ENCODE measurements at regions not wholly inside any gene's neighbourhood (a gene's known extent, or its start where the extent isn't known, plus 50 kb on each side); places are given as distances from the start of the nearest gene placed in this dataset.

DNA sequence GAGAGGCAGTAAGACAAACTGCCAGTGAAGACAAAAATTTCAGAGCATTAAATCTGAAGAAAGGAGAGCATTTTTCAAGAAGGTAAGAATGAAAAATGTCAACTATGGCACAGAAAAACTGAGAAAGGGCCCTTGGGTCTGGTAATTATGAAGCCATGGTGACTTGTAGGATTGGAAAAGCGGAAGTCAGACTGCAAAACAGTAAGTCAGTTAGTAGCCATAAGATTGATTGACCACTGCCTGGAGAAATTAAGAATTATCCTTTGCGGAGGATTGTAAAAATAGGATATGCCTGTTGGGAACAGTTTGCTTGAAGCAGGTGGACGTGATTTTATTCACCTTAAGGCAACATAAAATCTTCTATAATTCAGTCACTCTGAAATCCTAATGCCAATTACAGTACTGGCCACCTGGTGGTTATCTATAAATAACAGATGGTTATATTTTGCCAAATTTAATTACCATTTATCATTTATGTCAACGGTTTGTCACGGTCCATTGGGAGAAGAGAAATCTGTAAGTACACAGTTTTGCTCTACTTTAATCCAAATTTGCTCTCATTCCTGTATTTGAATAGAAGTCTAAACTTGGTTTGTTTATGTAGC, 127.1 kb upstream of the CNTN1 start:
- Histone ChIP-seq H3K4me3 (no peak overlapping the region), H3K27me3 (no peaks in the 10 kb centered on the region), H3K9me3 (ENCODE audit: low read depth) (no peaks in the 10 kb centered on the region), H3K27ac (no peak overlapping the region), H3K4me1 (ENCODE audit: low read depth) (no peaks in the 10 kb centered on the region), H3K36me3 (no peaks in the 10 kb centered on the region)
- no peak for TF ChIP-seq CTCF (IDR thresholded peaks at IDR 0.05; ENCODE audit: low read depth, low read length)
- DNase-seq (ENCODE audit: low read depth in 1 of 2, low spot score in 1 of 2) = no peak

DNA sequence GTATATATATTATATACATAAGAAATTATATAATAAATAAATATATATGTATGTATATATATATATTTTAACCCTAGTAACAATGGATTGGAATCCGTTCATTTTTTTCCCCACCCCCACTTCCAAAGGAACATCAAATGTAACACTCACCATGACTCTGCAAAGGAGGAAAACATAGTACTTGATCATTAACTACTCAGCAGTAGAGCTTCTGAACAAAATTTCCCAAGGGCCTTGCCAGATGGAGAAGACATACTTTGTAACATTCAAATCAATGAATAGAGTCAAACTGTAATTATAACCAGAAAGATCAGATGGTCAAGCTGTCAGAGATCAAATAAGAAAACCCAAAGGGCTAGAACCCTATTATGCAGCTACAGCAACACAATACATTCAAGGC, 126.0 kb upstream of the CNTN1 start:
- DNase-seq (ENCODE audit: low read depth in 1 of 2, low spot score in 1 of 2) = no peak
- H3K36me3 ChIP-seq = no peaks in the 10 kb centered on the region
- H3K27ac ChIP-seq = no peak overlapping the region
- H3K9me3 ChIP-seq (ENCODE audit: low read depth) = no peaks in the 10 kb centered on the region
- H3K4me3 ChIP-seq = no peak overlapping the region
- H3K4me1 ChIP-seq (ENCODE audit: low read depth) = no peaks in the 10 kb centered on the region
- no peak for TF ChIP-seq CTCF (IDR thresholded peaks at IDR 0.05; ENCODE audit: low read depth, low read length)
- no peaks in the 10 kb centered on the region for H3K27me3 ChIP-seq

DNA sequence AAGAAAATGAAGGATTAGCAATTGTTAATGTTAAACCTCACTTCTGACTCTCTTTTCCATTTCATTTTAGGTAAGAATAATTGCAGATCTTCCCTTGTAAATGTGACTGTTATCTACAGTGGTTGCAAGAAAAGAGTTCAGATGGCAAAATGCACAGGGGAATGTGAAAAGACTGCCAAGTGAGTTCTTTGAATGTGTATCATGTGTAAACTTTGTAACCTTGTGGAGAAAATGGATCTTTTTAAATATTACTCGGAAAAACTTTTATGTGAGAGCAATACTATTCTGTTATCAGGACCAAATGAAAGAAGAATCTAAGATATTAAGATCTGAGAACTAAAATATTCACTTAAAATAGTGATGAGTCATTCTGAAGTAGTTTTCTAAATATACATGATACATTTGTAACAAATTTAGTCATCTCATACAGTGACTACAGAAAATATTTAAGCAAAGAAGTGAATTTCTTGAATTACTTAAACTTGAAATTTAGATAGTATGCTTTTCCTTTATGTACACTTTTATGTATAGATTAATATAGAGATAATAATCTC, 122.5 kb upstream of the CNTN1 start:
- no peaks in the 10 kb centered on the region for H3K4me1 ChIP-seq (ENCODE audit: low read depth)
- TF ChIP-seq CTCF (IDR thresholded peaks at IDR 0.05; ENCODE audit: low read depth, low read length) = no peak

GRCh38 chr12:40573024-40573423, 119.2 kb upstream of the CNTN1 start:
- no peaks in the 10 kb centered on the region for H3K9me3 ChIP-seq (ENCODE audit: low read depth)
- H3K4me3 ChIP-seq = no peak overlapping the region
- H3K36me3 ChIP-seq = no peaks in the 10 kb centered on the region
- no peaks in the 10 kb centered on the region for H3K4me1 ChIP-seq (ENCODE audit: low read depth)
- no peak for TF ChIP-seq CTCF (IDR thresholded peaks at IDR 0.05; ENCODE audit: low read depth, low read length)
- no peak for DNase-seq (ENCODE audit: low read depth in 1 of 2, low spot score in 1 of 2)
- no peaks in the 10 kb centered on the region for H3K27me3 ChIP-seq
- no peak overlapping the region for H3K27ac ChIP-seq

More for the DNA sequence above, 122.5 kb upstream of the CNTN1 start:
- Histone ChIP-seq H3K4me3 (no peak overlapping the region), H3K27me3 (no peaks in the 10 kb centered on the region), H3K27ac (no peak overlapping the region), H3K9me3 (ENCODE audit: low read depth) (no peaks in the 10 kb centered on the region), H3K36me3 (no peaks in the 10 kb centered on the region)
- no peak for DNase-seq (ENCODE audit: low read depth in 1 of 2, low spot score in 1 of 2)

GRCh38 chr12:40575987-40576386, 116.3 kb upstream of the CNTN1 start:
- no peak overlapping the region for H3K4me3 ChIP-seq
- DNase-seq (ENCODE audit: low read depth in 1 of 2, low spot score in 1 of 2) = no peak
- H3K9me3 ChIP-seq (ENCODE audit: low read depth) = no peaks in the 10 kb centered on the region
- H3K4me1 ChIP-seq (ENCODE audit: low read depth) = no peaks in the 10 kb centered on the region
- no peak overlapping the region for H3K27ac ChIP-seq
- TF ChIP-seq CTCF (IDR thresholded peaks at IDR 0.05; ENCODE audit: low read depth, low read length) = no peak
- no peaks in the 10 kb centered on the region for H3K36me3 ChIP-seq
- no peaks in the 10 kb centered on the region for H3K27me3 ChIP-seq

All from cardiac muscle cell (in vitro differentiated cells and primary cell).